ENCODE measurements at regions not wholly inside any gene's neighbourhood (a gene's known extent, or its start where the extent isn't known, plus 50 kb on each side); places are given as distances from the start of the nearest gene placed in this dataset.
"Not testable (repeated sequence)": the region's sequence is repeated elsewhere in the genome, so short reads cannot be mapped to it uniquely, and the experiment has no call there.

- DNase-seq (ENCODE audit: low read depth) = not testable (repeated sequence)
Observed at GRCh38 chr15:20289538-20290103, 252.0 kb downstream of the GOLGA6L6 start.

- DNase-seq (ENCODE audit: low read depth) = not testable (repeated sequence)
Observed at GRCh38 chr15:20288800-20289537, 252.6 kb downstream of the GOLGA6L6 start.

GRCh38 chr15:20286559-20286958 is 255.0 kb downstream of the GOLGA6L6 start:
- DNase-seq (ENCODE audit: low read depth) = not testable (repeated sequence)

GRCh38 chr15:20285696-20286300 is 255.8 kb downstream of the GOLGA6L6 start:
- not testable (repeated sequence) for DNase-seq (ENCODE audit: low read depth)

GRCh38 chr15:20284891-20285535 is 256.6 kb downstream of the GOLGA6L6 start:
- DNase-seq (ENCODE audit: low read depth) = not testable (repeated sequence)

- DNase-seq (ENCODE audit: low read depth) = not testable (repeated sequence)
Observed at GRCh38 chr15:20283651-20284050, 257.9 kb downstream of the GOLGA6L6 start.

GRCh38 chr15:20282491-20282943 is 259.1 kb downstream of the GOLGA6L6 start:
- not testable (repeated sequence) for DNase-seq (ENCODE audit: low read depth)

- DNase-seq (ENCODE audit: low read depth) = not testable (repeated sequence)
Observed at GRCh38 chr15:20281567-20282275, 259.9 kb downstream of the GOLGA6L6 start.

GRCh38 chr15:20280933-20281463 is 260.6 kb downstream of the GOLGA6L6 start:
- DNase-seq (ENCODE audit: low read depth) = no peak

- DNase-seq (ENCODE audit: low read depth) = not testable (repeated sequence)
Observed at GRCh38 chr15:20280141-20280932, 261.3 kb downstream of the GOLGA6L6 start.

- not testable (repeated sequence) for DNase-seq (ENCODE audit: low read depth)
Observed at GRCh38 chr15:20279056-20279455, 262.5 kb downstream of the GOLGA6L6 start.

GRCh38 chr15:20278376-20278775 is 263.2 kb downstream of the GOLGA6L6 start:
- not testable (repeated sequence) for DNase-seq (ENCODE audit: low read depth)

- not testable (repeated sequence) for DNase-seq (ENCODE audit: low read depth)
Observed at GRCh38 chr15:20277451-20277850, 264.1 kb downstream of the GOLGA6L6 start.

- DNase-seq (ENCODE audit: low read depth) = not testable (repeated sequence)
Observed at GRCh38 chr15:20276312-20277114, 265.1 kb downstream of the GOLGA6L6 start.

GRCh38 chr15:20275373-20275967 is 266.1 kb downstream of the GOLGA6L6 start:
- DNase-seq (ENCODE audit: low read depth) = not testable (repeated sequence)

- no peak for DNase-seq (ENCODE audit: low read depth)
Observed at GRCh38 chr15:20272422-20273184, 269.0 kb downstream of the GOLGA6L6 start.

GRCh38 chr15:20271647-20272046 is 270.0 kb downstream of the GOLGA6L6 start:
- no peak for DNase-seq (ENCODE audit: low read depth)

GRCh38 chr15:20269956-20270355 is 271.6 kb downstream of the GOLGA6L6 start:
- not testable (repeated sequence) for DNase-seq (ENCODE audit: low read depth)

- not testable (repeated sequence) for DNase-seq (ENCODE audit: low read depth)
Observed at GRCh38 chr15:20267996-20268395, 273.6 kb downstream of the GOLGA6L6 start.
